Hepatocyte (in vitro differentiated cells): ENCODE measurements at regions not wholly inside any gene's neighbourhood (a gene's known extent, or its start where the extent isn't known, plus 50 kb on each side); places are given as distances from the start of the nearest gene placed in this dataset.

ENCODE experiments used
- DNase-seq: peaks from one replicate; pipeline ENCODE4 v3.0.0-alpha.2; 2016; ENCODE audit warnings: low spot score
- H2AFZ ChIP-seq: fragments of 200-600 bp; sonication (generic); 2 replicates; pipeline ENCODE4 v1.6.0; 2016; ENCODE audit warnings: antibody characterized with exemption, mild to moderate bottlenecking
- H3K27ac ChIP-seq: fragments of 200-600 bp; sonication (generic); 2 replicates; pipeline ENCODE4 v1.5.1; 2016; ENCODE audit warnings: mild to moderate bottlenecking
- H3K27me3 ChIP-seq: fragments of 200-600 bp; sonication (generic); 2 replicates; pipeline ENCODE4 v1.6.1; 2016
- H3K36me3 ChIP-seq: fragments of 200-600 bp; sonication (generic); replicated peaks from 2 replicates; pipeline ENCODE4 v1.5.1; 2016; ENCODE audit warnings: low read depth; ENCODE audit not compliant: insufficient read depth
- H3K4me1 ChIP-seq: fragments of 200-600 bp; sonication (generic); 2 replicates; pipeline ENCODE4 v1.5.1; 2016; ENCODE audit warnings: mild to moderate bottlenecking, moderate library complexity; ENCODE audit not compliant: insufficient read depth
- H3K4me2 ChIP-seq: fragments of 200-600 bp; sonication (generic); 2 replicates; pipeline ENCODE4 v1.6.0; 2016
- H3K4me3 ChIP-seq: fragments of 200-600 bp; sonication (generic); 2 replicates; pipeline ENCODE4 v1.5.1; 2016; ENCODE audit warnings: mild to moderate bottlenecking
- H3K79me2 ChIP-seq: fragments of 200-600 bp; sonication (generic); 2 replicates; pipeline ENCODE4 v1.6.0; 2017; ENCODE audit warnings: mild to moderate bottlenecking
- H3K9me2 ChIP-seq: fragments of 200-600 bp; sonication (generic); replicated peaks from 2 replicates; pipeline ENCODE4 v1.6.0; 2017; ENCODE audit warnings: mild to moderate bottlenecking; ENCODE audit not compliant: insufficient read depth
- H3K9me3 ChIP-seq: fragments of 200-600 bp; sonication (generic); 2 replicates; pipeline ENCODE4 v1.5.1; 2016; ENCODE audit warnings: low read depth, mild to moderate bottlenecking
- H4K20me1 ChIP-seq: fragments of 200-600 bp; sonication (generic); 2 replicates; pipeline ENCODE4 v1.6.0; 2016; ENCODE audit warnings: mild to moderate bottlenecking; ENCODE audit not compliant: insufficient read depth, poor library complexity, severe bottlenecking
- CTCF ChIP-seq: fragments of 200-600 bp; sonication (generic); IDR thresholded peaks from 2 replicates; pipeline ENCODE4 v1.5.1; 2016; ENCODE audit warnings: antibody characterized with exemption, mild to moderate bottlenecking; ENCODE audit not compliant: poor library complexity
- EZH2 ChIP-seq: fragments of 200-600 bp; sonication (generic); IDR thresholded peaks from 2 replicates; pipeline ENCODE4 v1.6.1; 2016; ENCODE audit warnings: antibody characterized with exemption, mild to moderate bottlenecking, borderline replicate concordance
- EZH2phosphoT487 ChIP-seq: fragments of 200-600 bp; sonication (generic); IDR thresholded peaks from one replicate; pipeline ENCODE4 v1.6.1; 2018; ENCODE audit warnings: antibody characterized with exemption, mild to moderate bottlenecking, low read depth, moderate library complexity; ENCODE audit not compliant: unreplicated experiment, severe bottlenecking
- WGBS: methylation state at CpG from one replicate; pipeline ENCODE4 v1.1.6; 2016; ENCODE audit warnings: low lambda C conversion rate; ENCODE audit errors: missing lambda C conversion rate; 5-methylcytosine and 5-hydroxymethylcytosine counted together

- Histone ChIP-seq H3K4me3 (no peak overlapping the region), H3K4me2 (no peak overlapping the region), H3K79me2 (no peaks in the 10 kb centered on the region), H4K20me1 (no peaks in the 10 kb centered on the region), H3K9me2 (no peaks in the 10 kb centered on the region), H3K27ac (peak overlapping the region; percentile 59), H3K36me3 (no peaks in the 10 kb centered on the region), H3K27me3 (no peaks in the 10 kb centered on the region), H3K9me3 (no peaks in the 10 kb centered on the region), H2AFZ (no peak overlapping the region), H3K4me1 (peaks cover 7% of the 10 kb centered on the region)
- TF ChIP-seq EZH2 (no peak), CTCF (no peak), EZH2phosphoT487 (no peak)
- WGBS = 65% methylated on average over 2 of the region's 2 CpGs
- no peak for DNase-seq
These were observed 50.6 kb upstream of the IL6 start for GRCh38 chr7:22676385-22676784.

DNA sequence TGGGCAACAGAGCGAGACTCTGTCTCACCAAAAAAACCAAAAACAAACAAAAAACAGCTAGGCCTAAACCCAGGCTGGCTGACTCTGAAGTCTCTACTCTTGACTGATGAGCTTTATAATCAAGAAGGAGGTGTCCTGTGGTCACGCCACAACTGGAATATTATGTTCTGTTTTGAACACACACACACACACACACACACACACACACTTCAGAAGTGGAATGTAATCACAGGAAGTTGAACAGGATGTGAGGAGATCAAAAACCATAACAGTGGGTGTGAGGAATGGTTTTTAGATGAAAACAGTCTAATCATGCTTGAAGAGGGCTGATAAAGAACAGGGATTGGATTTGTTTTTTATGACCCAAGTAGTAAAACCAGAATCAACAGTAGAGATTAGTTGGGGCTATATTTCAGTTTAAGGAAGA, 51.1 kb upstream of the IL6 start:
- WGBS = 57% methylated on average over 2 of the region's 2 CpGs
- Histone ChIP-seq H3K27me3 (no peaks in the 10 kb centered on the region), H3K4me2 (no peak overlapping the region)

DNA sequence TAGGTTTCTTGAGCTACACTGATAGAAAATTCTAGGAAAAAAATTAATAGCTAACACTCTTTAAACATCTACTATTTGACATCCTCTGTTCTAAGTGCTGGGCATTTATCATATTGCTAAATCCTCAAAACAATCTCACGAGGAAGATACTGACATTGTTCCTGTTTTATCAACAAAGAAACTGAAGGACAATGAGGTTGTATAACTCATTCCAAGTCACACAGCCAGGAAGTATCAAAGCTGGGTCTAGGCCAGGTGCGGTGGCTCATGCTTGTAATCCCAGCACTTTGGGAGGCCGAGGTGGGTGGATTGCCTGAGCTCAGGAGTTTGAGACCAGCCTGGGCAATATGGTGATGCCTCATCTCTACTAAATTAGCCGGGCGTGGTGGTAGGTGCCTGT, 51.6 kb upstream of the IL6 start:
- Histone ChIP-seq H4K20me1 (no peaks in the 10 kb centered on the region), H3K4me2 (no peak overlapping the region), H3K36me3 (no peaks in the 10 kb centered on the region), H3K27me3 (no peaks in the 10 kb centered on the region), H3K9me3 (no peaks in the 10 kb centered on the region), H2AFZ (no peak overlapping the region), H3K27ac (peak overlapping the region; percentile 59), H3K9me2 (no peaks in the 10 kb centered on the region), H3K4me1 (peaks cover 7% of the 10 kb centered on the region), H3K4me3 (no peak overlapping the region), H3K79me2 (no peaks in the 10 kb centered on the region)
- WGBS = 75% methylated on average over 5 of the region's 5 CpGs
- DNase-seq = no peak
- TF ChIP-seq EZH2 (no peak), CTCF (no peak), EZH2phosphoT487 (no peak)

More for the DNA sequence above, 51.1 kb upstream of the IL6 start:
- Histone ChIP-seq H3K9me3 (no peaks in the 10 kb centered on the region), H3K27ac (peak overlapping the region; percentile 59), H2AFZ (no peak overlapping the region), H3K36me3 (no peaks in the 10 kb centered on the region), H3K79me2 (no peaks in the 10 kb centered on the region), H3K9me2 (no peaks in the 10 kb centered on the region), H3K4me3 (no peak overlapping the region), H3K4me1 (peaks cover 7% of the 10 kb centered on the region), H4K20me1 (no peaks in the 10 kb centered on the region)
- peak; percentile 6 for DNase-seq
- TF ChIP-seq CTCF = no peak
- TF ChIP-seq EZH2 = no peak
- no peak for TF ChIP-seq EZH2phosphoT487
